GM12878 (cell line): ENCODE measurements at regions not wholly inside any gene's neighbourhood (a gene's known extent, or its start where the extent isn't known, plus 50 kb on each side); places are given as distances from the start of the nearest gene placed in this dataset.

Source experiments
- CHD1 ChIP-seq: IDR thresholded peaks from 2 replicates; pipeline ENCODE4 v1.6.1; 2012; ENCODE audit warnings: low read depth, low read length, improper control_type of control experiment
- DPF2 ChIP-seq: fragments of 450-650 bp; IDR thresholded peaks from 2 replicates; pipeline ENCODE4 v1.6.1; 2017; ENCODE audit warnings: mild to moderate bottlenecking
- GATAD2B ChIP-seq: fragments of 450-650 bp; conservative IDR thresholded peaks from 2 replicates; pipeline ENCODE4 v1.6.1; 2017; ENCODE audit warnings: low read depth, mild to moderate bottlenecking, moderate library complexity
- HDAC6 ChIP-seq: fragments of 200-600 bp; sonication (generic); IDR thresholded peaks from one replicate; pipeline ENCODE4 v1.8.0; 2017; ENCODE audit warnings: antibody characterized with exemption; ENCODE audit not compliant: unreplicated experiment
- IKZF1 ChIP-seq: fragments of 450-650 bp; conservative IDR thresholded peaks from 2 replicates; pipeline ENCODE4 v1.6.1; 2017; ENCODE audit warnings: antibody characterized with exemption, mild to moderate bottlenecking
- IRF4 ChIP-seq: IDR thresholded peaks from 2 replicates; pipeline ENCODE4 v1.6.1; 2011; ENCODE audit warnings: low read depth, low read length
- MTA2 ChIP-seq: fragments of 450-650 bp; IDR thresholded peaks from 2 replicates; pipeline ENCODE4 v1.6.1; 2016; ENCODE audit warnings: low read depth, mild to moderate bottlenecking, moderate library complexity
- NFXL1 ChIP-seq: fragments of 450-650 bp; IDR thresholded peaks from 2 replicates; pipeline ENCODE4 v1.6.1; 2017; ENCODE audit warnings: antibody characterized with exemption, mild to moderate bottlenecking, borderline replicate concordance
- SMC3 ChIP-seq: IDR thresholded peaks from 2 replicates; pipeline ENCODE4 v1.6.1; 2011; ENCODE audit warnings: low read length, improper control_type of control experiment, borderline replicate concordance
- SP1 ChIP-seq: IDR thresholded peaks from one replicate; pipeline ENCODE4 v1.6.1; 2011; ENCODE audit warnings: low read depth, low read length
- SRF ChIP-seq, 2 experiments: IDR thresholded peaks; 2 replicates each; pipeline ENCODE4 v1.6.1; 2011; ENCODE audit warnings: low read depth in 2 of 2, low read length in 2 of 2, mild to moderate bottlenecking in 1 of 2, moderate library complexity in 1 of 2
- TF ChIP-seq, protein P1 (sequence below): IDR thresholded peaks from 2 replicates; pipeline ENCODE4 v1.6.1; 2012; ENCODE audit warnings: improper control_type of control experiment, low read depth, low read length; ENCODE audit not compliant: insufficient replicate concordance
- TF ChIP-seq, protein P2 (sequence below): fragments of 450-650 bp; IDR thresholded peaks from 2 replicates; pipeline ENCODE4 v1.6.1; 2017; ENCODE audit warnings: mild to moderate bottlenecking, moderate library complexity
- TF ChIP-seq, protein P3 (sequence below): fragments of 450-650 bp; IDR thresholded peaks from 2 replicates; pipeline ENCODE4 v1.6.1; 2017; ENCODE audit warnings: low read depth, mild to moderate bottlenecking, moderate library complexity
- TF ChIP-seq, protein P4 (sequence below), 3 experiments: IDR thresholded peaks in 2 of 3; conservative IDR thresholded peaks in 1 of 3; 2 replicates each; pipeline ENCODE4 v1.5.1; 2011; ENCODE audit warnings: low read depth in 3 of 3, low read length in 3 of 3, mild to moderate bottlenecking in 3 of 3, control low read depth in 2 of 3, moderate library complexity in 2 of 3, inconsistent platforms in 1 of 3, mixed read lengths in 1 of 3; ENCODE audit not compliant: control insufficient read depth in 2 of 3, insufficient read depth in 1 of 3; ENCODE audit errors: extremely low read depth in 1 of 3
- TF ChIP-seq, protein P5 (sequence below): fragments of 450-650 bp; IDR thresholded peaks from 2 replicates; pipeline ENCODE4 v1.6.1; 2017; ENCODE audit warnings: mild to moderate bottlenecking

DNA sequence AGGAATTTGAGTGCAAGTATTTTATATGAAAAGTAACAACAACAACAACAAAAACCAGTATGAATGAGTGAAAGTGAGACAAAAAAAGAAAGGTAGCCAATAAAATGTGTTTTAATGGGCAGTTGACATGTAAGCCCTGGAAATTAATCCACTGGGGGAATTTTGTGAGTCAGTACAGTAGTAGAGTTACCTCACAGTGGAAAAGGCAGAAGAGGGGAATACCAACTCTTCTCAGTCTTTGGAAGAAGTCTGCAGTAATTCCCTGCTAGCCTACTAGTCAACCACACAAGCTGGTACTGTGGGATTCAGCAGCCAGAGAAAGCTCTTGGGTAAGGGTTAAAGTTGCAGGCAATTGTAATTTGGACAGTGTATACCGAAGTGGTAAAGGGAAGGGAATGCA lies 76.3 kb upstream of the IL15 start (continued):
- TF ChIP-seq, protein P1, sequence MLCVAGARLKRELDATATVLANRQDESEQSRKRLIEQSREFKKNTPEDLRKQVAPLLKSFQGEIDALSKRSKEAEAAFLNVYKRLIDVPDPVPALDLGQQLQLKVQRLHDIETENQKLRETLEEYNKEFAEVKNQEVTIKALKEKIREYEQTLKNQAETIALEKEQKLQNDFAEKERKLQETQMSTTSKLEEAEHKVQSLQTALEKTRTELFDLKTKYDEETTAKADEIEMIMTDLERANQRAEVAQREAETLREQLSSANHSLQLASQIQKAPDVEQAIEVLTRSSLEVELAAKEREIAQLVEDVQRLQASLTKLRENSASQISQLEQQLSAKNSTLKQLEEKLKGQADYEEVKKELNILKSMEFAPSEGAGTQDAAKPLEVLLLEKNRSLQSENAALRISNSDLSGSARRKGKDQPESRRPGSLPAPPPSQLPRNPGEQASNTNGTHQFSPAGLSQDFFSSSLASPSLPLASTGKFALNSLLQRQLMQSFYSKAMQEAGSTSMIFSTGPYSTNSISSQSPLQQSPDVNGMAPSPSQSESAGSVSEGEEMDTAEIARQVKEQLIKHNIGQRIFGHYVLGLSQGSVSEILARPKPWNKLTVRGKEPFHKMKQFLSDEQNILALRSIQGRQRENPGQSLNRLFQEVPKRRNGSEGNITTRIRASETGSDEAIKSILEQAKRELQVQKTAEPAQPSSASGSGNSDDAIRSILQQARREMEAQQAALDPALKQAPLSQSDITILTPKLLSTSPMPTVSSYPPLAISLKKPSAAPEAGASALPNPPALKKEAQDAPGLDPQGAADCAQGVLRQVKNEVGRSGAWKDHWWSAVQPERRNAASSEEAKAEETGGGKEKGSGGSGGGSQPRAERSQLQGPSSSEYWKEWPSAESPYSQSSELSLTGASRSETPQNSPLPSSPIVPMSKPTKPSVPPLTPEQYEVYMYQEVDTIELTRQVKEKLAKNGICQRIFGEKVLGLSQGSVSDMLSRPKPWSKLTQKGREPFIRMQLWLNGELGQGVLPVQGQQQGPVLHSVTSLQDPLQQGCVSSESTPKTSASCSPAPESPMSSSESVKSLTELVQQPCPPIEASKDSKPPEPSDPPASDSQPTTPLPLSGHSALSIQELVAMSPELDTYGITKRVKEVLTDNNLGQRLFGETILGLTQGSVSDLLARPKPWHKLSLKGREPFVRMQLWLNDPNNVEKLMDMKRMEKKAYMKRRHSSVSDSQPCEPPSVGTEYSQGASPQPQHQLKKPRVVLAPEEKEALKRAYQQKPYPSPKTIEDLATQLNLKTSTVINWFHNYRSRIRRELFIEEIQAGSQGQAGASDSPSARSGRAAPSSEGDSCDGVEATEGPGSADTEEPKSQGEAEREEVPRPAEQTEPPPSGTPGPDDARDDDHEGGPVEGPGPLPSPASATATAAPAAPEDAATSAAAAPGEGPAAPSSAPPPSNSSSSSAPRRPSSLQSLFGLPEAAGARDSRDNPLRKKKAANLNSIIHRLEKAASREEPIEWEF, result no peak
- TF ChIP-seq IRF4 (peak; percentile 56; the same call in 1 of the 2 replicates), GATAD2B (no peak), MTA2 (0 out of 2 replicates have a peak, but pooled peaks have one; percentile 24), NFXL1 (no peak), DPF2 (peak; percentile 31; the same call in 1 of the 2 replicates), SRF (IDR thresholded peaks at IDR 0.05; ENCODE audit: low read depth in 2 of 2, low read length in 2 of 2) (no peak), CHD1 (no peak), SP1 (no peak), HDAC6 (no peak), SMC3 (no peak), IKZF1 (peak; percentile 55)
- TF ChIP-seq, protein P2, sequence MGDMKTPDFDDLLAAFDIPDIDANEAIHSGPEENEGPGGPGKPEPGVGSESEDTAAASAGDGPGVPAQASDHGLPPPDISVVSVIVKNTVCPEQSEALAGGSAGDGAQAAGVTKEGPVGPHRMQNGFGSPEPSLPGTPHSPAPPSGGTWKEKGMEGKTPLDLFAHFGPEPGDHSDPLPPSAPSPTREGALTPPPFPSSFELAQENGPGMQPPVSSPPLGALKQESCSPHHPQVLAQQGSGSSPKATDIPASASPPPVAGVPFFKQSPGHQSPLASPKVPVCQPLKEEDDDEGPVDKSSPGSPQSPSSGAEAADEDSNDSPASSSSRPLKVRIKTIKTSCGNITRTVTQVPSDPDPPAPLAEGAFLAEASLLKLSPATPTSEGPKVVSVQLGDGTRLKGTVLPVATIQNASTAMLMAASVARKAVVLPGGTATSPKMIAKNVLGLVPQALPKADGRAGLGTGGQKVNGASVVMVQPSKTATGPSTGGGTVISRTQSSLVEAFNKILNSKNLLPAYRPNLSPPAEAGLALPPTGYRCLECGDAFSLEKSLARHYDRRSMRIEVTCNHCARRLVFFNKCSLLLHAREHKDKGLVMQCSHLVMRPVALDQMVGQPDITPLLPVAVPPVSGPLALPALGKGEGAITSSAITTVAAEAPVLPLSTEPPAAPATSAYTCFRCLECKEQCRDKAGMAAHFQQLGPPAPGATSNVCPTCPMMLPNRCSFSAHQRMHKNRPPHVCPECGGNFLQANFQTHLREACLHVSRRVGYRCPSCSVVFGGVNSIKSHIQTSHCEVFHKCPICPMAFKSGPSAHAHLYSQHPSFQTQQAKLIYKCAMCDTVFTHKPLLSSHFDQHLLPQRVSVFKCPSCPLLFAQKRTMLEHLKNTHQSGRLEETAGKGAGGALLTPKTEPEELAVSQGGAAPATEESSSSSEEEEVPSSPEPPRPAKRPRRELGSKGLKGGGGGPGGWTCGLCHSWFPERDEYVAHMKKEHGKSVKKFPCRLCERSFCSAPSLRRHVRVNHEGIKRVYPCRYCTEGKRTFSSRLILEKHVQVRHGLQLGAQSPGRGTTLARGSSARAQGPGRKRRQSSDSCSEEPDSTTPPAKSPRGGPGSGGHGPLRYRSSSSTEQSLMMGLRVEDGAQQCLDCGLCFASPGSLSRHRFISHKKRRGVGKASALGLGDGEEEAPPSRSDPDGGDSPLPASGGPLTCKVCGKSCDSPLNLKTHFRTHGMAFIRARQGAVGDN, result no peak
- TF ChIP-seq, protein P3, sequence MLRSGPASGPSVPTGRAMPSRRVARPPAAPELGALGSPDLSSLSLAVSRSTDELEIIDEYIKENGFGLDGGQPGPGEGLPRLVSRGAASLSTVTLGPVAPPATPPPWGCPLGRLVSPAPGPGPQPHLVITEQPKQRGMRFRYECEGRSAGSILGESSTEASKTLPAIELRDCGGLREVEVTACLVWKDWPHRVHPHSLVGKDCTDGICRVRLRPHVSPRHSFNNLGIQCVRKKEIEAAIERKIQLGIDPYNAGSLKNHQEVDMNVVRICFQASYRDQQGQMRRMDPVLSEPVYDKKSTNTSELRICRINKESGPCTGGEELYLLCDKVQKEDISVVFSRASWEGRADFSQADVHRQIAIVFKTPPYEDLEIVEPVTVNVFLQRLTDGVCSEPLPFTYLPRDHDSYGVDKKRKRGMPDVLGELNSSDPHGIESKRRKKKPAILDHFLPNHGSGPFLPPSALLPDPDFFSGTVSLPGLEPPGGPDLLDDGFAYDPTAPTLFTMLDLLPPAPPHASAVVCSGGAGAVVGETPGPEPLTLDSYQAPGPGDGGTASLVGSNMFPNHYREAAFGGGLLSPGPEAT, result peak; percentile 44; the same call in 1 of the 2 replicates
- TF ChIP-seq, protein P4, sequence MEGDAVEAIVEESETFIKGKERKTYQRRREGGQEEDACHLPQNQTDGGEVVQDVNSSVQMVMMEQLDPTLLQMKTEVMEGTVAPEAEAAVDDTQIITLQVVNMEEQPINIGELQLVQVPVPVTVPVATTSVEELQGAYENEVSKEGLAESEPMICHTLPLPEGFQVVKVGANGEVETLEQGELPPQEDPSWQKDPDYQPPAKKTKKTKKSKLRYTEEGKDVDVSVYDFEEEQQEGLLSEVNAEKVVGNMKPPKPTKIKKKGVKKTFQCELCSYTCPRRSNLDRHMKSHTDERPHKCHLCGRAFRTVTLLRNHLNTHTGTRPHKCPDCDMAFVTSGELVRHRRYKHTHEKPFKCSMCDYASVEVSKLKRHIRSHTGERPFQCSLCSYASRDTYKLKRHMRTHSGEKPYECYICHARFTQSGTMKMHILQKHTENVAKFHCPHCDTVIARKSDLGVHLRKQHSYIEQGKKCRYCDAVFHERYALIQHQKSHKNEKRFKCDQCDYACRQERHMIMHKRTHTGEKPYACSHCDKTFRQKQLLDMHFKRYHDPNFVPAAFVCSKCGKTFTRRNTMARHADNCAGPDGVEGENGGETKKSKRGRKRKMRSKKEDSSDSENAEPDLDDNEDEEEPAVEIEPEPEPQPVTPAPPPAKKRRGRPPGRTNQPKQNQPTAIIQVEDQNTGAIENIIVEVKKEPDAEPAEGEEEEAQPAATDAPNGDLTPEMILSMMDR (IDR thresholded peaks at IDR 0.05 in 2 of 3, conservative IDR thresholded peaks at IDR 0.05 in 1 of 3; ENCODE audit: control insufficient read depth in 2 of 3, extremely low read depth in 1 of 3, insufficient read depth in 1 of 3, low read depth in 3 of 3, low read length in 3 of 3), result no peak
- TF ChIP-seq, protein P5, sequence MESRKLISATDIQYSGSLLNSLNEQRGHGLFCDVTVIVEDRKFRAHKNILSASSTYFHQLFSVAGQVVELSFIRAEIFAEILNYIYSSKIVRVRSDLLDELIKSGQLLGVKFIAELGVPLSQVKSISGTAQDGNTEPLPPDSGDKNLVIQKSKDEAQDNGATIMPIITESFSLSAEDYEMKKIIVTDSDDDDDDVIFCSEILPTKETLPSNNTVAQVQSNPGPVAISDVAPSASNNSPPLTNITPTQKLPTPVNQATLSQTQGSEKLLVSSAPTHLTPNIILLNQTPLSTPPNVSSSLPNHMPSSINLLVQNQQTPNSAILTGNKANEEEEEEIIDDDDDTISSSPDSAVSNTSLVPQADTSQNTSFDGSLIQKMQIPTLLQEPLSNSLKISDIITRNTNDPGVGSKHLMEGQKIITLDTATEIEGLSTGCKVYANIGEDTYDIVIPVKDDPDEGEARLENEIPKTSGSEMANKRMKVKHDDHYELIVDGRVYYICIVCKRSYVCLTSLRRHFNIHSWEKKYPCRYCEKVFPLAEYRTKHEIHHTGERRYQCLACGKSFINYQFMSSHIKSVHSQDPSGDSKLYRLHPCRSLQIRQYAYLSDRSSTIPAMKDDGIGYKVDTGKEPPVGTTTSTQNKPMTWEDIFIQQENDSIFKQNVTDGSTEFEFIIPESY, result no peak
